Mesodermal cell (in vitro differentiated cells): ENCODE measurements at regions not wholly inside any gene's neighbourhood (a gene's known extent, or its start where the extent isn't known, plus 50 kb on each side); places are given as distances from the start of the nearest gene placed in this dataset.

ENCODE experiments used
- H3K27ac ChIP-seq: 2 replicates; pipeline ENCODE4 v1.7.0; 2013; ENCODE audit warnings: mild to moderate bottlenecking, low read depth, low read length, moderate library complexity; ENCODE audit not compliant: severe bottlenecking
- H3K36me3 ChIP-seq: 2 replicates; pipeline ENCODE4 v1.7.1; 2013; ENCODE audit warnings: mild to moderate bottlenecking, low read length, moderate library complexity; ENCODE audit not compliant: control insufficient read depth, insufficient read depth
- H3K4me1 ChIP-seq: one replicate; pipeline ENCODE4 v1.7.1; 2013; ENCODE audit warnings: mild to moderate bottlenecking, low read length; ENCODE audit not compliant: insufficient read depth, control insufficient read depth, poor library complexity, severe bottlenecking
- H3K4me3 ChIP-seq: 2 replicates; pipeline ENCODE4 v1.7.0; 2013; ENCODE audit warnings: low read length, control low read depth, mild to moderate bottlenecking; ENCODE audit not compliant: insufficient read depth, poor library complexity, severe bottlenecking; ENCODE audit errors: extremely low read depth
- H3K9me3 ChIP-seq: 2 replicates; pipeline ENCODE4 v1.7.1; 2013; ENCODE audit warnings: mild to moderate bottlenecking, low read length, moderate library complexity; ENCODE audit not compliant: control insufficient read depth
- WGBS, 2 experiments: methylation state at CpG; one replicate each; pipeline ENCODE4 v1.1.5; 2013; ENCODE audit warnings: missing lambda C conversion rate in 2 of 2; ENCODE audit not compliant: insufficient coverage in 2 of 2; 5-methylcytosine and 5-hydroxymethylcytosine counted together

DNA sequence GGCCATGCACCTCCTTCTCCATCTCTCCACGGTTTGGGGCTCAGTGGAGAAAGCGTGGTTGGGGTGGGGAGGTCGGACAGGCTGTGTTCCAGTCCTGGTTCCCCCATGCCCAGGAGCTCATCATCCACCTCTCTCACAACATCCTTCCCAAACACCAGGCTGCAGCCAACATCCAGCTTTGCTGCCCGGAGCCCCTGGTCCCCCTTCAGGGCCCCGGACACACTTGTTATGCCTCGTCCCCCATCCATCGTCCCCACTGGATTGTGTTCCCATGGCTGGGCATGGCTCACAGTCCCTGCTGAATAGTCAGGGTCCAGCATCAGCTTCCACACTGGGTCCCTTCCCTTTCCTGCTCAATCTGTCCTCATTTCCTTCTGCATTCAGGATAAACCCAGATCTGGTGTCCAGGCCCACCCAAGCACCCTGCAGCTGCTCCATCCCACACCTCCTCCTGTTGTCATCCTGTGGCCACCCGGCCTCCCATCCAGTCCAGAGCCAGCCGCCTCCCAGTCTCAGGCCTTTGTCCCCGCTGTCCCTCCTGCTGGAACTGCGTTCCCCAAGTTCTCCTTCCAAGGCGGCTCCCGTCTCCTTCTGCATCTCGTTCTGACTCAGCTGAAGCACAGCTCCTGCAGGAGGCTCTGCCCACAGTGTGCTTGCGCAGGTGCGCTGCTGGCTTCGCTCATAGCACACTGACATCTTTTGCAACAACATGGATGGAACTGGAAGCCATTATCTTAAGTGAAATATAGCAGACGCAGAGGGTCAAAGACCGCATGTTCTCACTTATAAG lies 211.4 kb upstream of the RTL1 start:
- no peak overlapping the region for H3K27ac ChIP-seq
- 91 to 92% methylated on average over 16 of the region's 19 CpGs for WGBS, 2 experiments

GRCh38 chr14:101115652-101116051 lies 212.1 kb upstream of the RTL1 start:
- H3K27ac ChIP-seq = no peak overlapping the region
- H3K36me3 ChIP-seq = no peaks in the 10 kb centered on the region
- 81 to 92% methylated on average over 5 to 6 of the region's 8 CpGs for WGBS, 2 experiments

More for the DNA sequence above, 211.4 kb upstream of the RTL1 start:
- Histone ChIP-seq H3K9me3 (no peaks in the 10 kb centered on the region), H3K4me3 (no peak overlapping the region), H3K4me1 (peaks cover 3% of the 10 kb centered on the region), H3K36me3 (no peaks in the 10 kb centered on the region)

DNA sequence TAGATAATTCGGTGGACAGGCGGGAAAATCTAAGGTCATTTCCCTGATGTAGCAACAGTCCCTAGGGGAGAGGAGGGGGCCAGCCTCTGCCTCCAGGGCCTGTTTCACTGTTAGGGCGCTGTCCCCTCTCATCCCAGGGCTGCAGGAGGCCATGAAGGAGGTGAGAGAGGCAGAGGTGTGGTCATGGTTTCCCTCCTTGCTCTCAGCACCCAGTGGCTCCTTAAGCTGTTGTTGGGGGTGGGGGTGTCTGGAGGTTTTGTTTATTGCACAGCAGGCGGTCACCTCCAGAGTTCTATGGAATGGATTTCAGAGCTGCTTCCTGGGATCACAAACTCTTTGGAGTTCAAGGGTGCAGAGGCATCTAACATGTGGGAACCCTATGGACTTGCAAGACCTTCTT lies 212.5 kb upstream of the RTL1 start:
- WGBS, 2 experiments = 72 to 86% methylated on average over 1 to 4 of the region's 4 CpGs
- no peaks in the 10 kb centered on the region for H3K9me3 ChIP-seq
- H3K4me3 ChIP-seq = no peak overlapping the region
- no peaks in the 10 kb centered on the region for H3K36me3 ChIP-seq
- H3K4me1 ChIP-seq = peaks cover 3% of the 10 kb centered on the region
- H3K27ac ChIP-seq = no peak overlapping the region

More at GRCh38 chr14:101115652-101116051, 212.1 kb upstream of the RTL1 start:
- H3K4me3 ChIP-seq = no peak overlapping the region
- H3K9me3 ChIP-seq = no peaks in the 10 kb centered on the region
- peaks cover 3% of the 10 kb centered on the region for H3K4me1 ChIP-seq

DNA sequence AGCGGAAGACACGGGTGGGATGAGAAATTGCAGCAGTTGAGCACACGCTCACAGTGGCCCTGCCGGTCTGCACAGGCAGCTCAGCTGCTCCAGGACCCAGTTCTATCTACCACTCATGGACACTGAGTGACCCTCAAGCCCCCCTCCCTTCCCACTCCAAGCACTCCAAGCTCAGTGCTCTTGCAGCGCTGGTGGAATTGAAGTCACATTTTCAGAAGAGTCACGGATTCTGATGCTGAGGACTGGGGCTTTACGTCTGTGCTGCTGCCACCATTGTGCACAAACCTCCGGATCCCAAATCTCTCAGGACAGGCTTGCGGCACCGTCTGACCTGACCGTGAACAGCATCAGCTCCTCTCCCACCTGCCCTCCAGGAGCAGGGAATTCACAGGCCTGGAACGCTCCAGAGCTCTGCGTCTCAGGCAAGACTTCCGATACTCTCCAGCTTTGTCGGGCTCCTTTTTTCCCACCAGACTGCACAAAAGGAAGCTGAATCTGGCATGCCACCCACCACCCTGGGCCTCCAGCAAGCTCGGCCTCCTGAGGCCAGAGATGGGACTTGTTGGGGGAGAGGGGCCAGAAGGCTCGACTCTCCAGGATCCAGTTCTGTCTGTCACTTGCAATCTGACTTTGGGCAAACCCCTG lies 213.1 kb upstream of the RTL1 start:
- Histone ChIP-seq H3K4me3 (no peak overlapping the region), H3K27ac (no peak overlapping the region), H3K4me1 (peaks cover 1% of the 10 kb centered on the region), H3K36me3 (no peaks in the 10 kb centered on the region), H3K9me3 (no peaks in the 10 kb centered on the region)
- WGBS, 2 experiments = 85 to 86% methylated on average over 14 to 17 of the region's 17 CpGs

DNA sequence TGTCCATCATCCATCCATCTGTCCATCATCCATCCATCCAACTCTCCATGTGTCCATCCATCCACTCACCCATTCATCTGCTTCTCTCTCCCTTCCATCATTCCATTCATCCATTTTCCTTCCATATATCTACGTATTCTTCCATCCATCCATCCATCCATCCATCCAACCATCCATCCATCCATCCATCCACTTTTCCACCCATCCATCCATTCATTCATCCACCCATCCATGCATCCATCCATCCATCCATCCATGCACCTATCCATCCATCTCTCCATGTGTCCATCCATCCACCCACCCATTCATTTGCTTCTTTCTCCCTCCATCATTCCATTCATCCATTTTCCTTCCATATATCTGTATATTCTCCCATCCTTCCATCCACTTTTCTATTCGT lies 214.0 kb upstream of the RTL1 start:
- Histone ChIP-seq H3K4me3 (no peak overlapping the region), H3K36me3 (no peaks in the 10 kb centered on the region), H3K27ac (no peak overlapping the region), H3K9me3 (no peaks in the 10 kb centered on the region), H3K4me1 (no peaks in the 10 kb centered on the region)
- 79 to 92% methylated on average over 2 of the region's 2 CpGs for WGBS, 2 experiments

- no peaks in the 10 kb centered on the region for H3K9me3 ChIP-seq
- H3K4me1 ChIP-seq = no peaks in the 10 kb centered on the region
- 55 to 80% methylated on average over 1 to 2 of the region's 4 CpGs for WGBS, 2 experiments
- H3K4me3 ChIP-seq = no peak overlapping the region
- no peaks in the 10 kb centered on the region for H3K36me3 ChIP-seq
- H3K27ac ChIP-seq = no peak overlapping the region
Observed at GRCh38 chr14:101118233-101118632, 214.7 kb upstream of the RTL1 start.

DNA sequence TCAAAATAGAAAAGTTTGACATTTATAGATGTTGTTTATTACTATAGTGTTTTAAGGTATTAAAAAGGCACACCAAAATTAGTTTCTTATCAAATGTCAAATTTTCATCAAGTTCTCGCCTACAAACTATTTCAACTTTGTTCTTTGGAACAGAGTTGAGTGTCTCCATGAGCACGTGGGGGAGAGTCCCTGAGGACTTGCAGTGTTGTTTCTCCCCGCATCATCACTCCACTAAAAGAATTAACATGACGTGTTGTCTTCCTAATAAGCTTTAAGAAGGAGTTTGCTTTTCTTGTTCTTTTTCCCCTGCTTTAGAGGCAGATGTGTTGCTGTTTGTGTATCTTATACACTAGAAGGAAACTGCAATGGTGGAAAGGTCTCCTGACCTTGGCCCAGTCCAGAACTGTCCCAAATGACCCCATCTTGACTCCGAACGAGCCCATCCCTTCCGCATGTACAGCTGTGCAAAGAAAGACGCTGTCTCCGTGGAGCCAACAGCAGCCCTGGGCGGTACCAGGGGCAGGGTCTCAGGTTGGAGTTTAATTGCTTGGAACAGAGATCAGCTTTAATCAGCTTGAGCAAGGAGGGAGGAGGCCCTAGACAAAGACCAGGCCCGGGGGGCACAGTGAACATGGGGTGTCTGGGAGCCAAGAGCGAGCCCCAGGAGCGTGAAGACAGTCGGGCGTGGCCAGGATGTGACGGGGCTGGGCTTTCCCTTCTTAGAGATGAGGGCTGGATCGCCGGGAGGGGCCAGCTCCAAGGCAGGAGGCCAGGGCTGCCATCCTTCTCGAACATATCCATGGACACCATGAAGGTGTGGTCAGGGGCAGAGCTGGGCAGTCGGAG lies 215.4 kb upstream of the RTL1 start:
- Histone ChIP-seq H3K27ac (no peak overlapping the region), H3K9me3 (no peaks in the 10 kb centered on the region), H3K4me1 (no peaks in the 10 kb centered on the region), H3K36me3 (no peaks in the 10 kb centered on the region), H3K4me3 (no peak overlapping the region)
- WGBS, 2 experiments = 88 to 89% methylated on average over 16 of the region's 20 CpGs

- Histone ChIP-seq H3K27ac (no peak overlapping the region), H3K36me3 (no peaks in the 10 kb centered on the region), H3K4me1 (no peaks in the 10 kb centered on the region), H3K9me3 (no peaks in the 10 kb centered on the region), H3K4me3 (no peak overlapping the region)
- WGBS, 2 experiments = 83 to 85% methylated on average over 17 to 18 of the region's 20 CpGs
Observed at GRCh38 chr14:101119830-101120571, 216.5 kb upstream of the RTL1 start.

DNA sequence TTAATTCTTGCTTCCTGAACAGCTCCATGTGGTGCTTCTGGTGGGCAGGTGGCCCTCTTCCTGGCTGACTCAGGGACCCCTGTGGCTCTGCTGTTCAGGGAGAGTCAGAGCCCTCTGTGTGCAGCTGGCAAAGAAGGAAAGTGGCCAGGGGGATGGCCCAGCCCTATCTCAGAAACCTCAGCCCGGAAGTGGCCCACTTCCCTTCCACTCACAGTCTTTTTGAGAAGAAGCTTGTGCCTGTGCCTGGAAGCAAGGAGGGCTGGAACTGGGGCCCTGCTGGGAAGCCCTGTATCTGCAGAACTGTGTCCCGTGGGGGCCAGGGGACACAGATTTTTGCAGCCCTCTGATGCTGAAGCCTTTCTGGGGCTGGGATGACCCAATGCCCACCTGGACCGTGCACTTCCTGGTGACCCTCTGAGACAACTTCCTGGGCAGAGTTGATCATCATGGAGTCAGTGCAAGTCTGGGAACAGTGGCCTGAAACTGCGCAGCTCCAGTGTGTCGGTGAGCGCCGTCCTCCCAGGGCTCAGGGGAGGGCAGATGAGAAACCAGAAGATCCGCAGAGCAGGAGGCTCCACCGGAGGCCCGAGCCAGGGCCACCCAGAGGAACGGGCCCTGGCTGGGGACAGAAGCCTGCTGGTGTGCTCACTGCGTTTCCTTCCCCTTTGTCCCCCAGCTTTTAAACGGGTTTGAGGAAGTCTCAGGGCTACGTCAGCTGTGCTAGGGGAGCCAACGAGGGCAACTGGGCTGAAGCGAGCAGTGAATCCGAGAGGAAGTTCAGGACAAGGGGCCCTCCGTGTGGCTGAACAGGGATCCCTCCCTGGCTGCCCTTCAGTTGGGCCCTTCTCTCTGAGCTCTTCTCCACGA lies 217.4 kb upstream of the RTL1 start:
- Histone ChIP-seq H3K9me3 (no peaks in the 10 kb centered on the region), H3K4me3 (no peak overlapping the region), H3K36me3 (no peaks in the 10 kb centered on the region), H3K27ac (no peak overlapping the region), H3K4me1 (no peaks in the 10 kb centered on the region)
- WGBS, 2 experiments = 84 to 86% methylated on average over 19 of the region's 19 CpGs
